Neuronal stem cell (in vitro differentiated cells): ENCODE measurements at regions not wholly inside any gene's neighbourhood (a gene's known extent, or its start where the extent isn't known, plus 50 kb on each side); places are given as distances from the start of the nearest gene placed in this dataset.

Experiments used
- DNase-seq: peaks from one replicate; pipeline ENCODE4 v3.0.0-alpha.2; 2013; ENCODE audit warnings: low spot score
- H2AFZ ChIP-seq: one replicate; pipeline ENCODE4 v1.6.1; 2013; ENCODE audit warnings: mild to moderate bottlenecking, low read length, inconsistent platforms
- H2AK5ac ChIP-seq: 2 replicates; pipeline ENCODE4 v1.6.1; 2013; ENCODE audit warnings: low read depth, mild to moderate bottlenecking, inconsistent platforms, low read length, moderate library complexity, mixed read lengths
- H2BK120ac ChIP-seq: 2 replicates; pipeline ENCODE4 v1.6.1; 2013; ENCODE audit warnings: low read depth, mild to moderate bottlenecking, inconsistent platforms, low read length, moderate library complexity, mixed read lengths
- H2BK12ac ChIP-seq: one replicate; pipeline ENCODE4 v1.6.1; 2013; ENCODE audit warnings: low read length, inconsistent platforms
- H2BK15ac ChIP-seq: 2 replicates; pipeline ENCODE4 v1.6.1; 2013; ENCODE audit warnings: mild to moderate bottlenecking, low read length, inconsistent platforms, mixed read lengths
- H2BK5ac ChIP-seq: one replicate; pipeline ENCODE4 v1.6.1; 2013; ENCODE audit warnings: inconsistent platforms, mild to moderate bottlenecking, low read length, moderate library complexity
- H3K14ac ChIP-seq: one replicate; pipeline ENCODE4 v1.6.1; 2013; ENCODE audit warnings: low read length, inconsistent platforms
- H3K18ac ChIP-seq: 2 replicates; pipeline ENCODE4 v1.6.1; 2013; ENCODE audit warnings: low read length, inconsistent platforms
- H3K23ac ChIP-seq: 2 replicates; pipeline ENCODE4 v1.6.1; 2013; ENCODE audit warnings: low read depth, mild to moderate bottlenecking, mixed read lengths, low read length, inconsistent platforms; ENCODE audit not compliant: poor library complexity
- H3K27ac ChIP-seq: replicated peaks from 3 replicates; pipeline ENCODE4 v1.5.1; 2013; ENCODE audit warnings: low read length, inconsistent platforms
- H3K27me3 ChIP-seq, 3 experiments: 2 replicates each; pipeline ENCODE4 v1.6.1; 2013; ENCODE audit warnings: low read length in 3 of 3, mild to moderate bottlenecking in 2 of 3, inconsistent platforms in 1 of 3, low read depth in 1 of 3, mixed read lengths in 1 of 3, moderate library complexity in 1 of 3; ENCODE audit not compliant: control insufficient read depth in 3 of 3, insufficient read depth in 3 of 3
- H3K36me3 ChIP-seq, 2 donors: replicated peaks in 1 of 2; 2 replicates each; pipeline ENCODE4 v1.6.1; 2013; ENCODE audit warnings: low read length in 2 of 2; ENCODE audit not compliant: control insufficient read depth in 2 of 2, insufficient read depth in 2 of 2
- H3K4ac ChIP-seq: 2 replicates; pipeline ENCODE4 v1.6.1; 2013; ENCODE audit warnings: inconsistent platforms, mild to moderate bottlenecking, low read length, moderate library complexity
- H3K4me1 ChIP-seq, 2 donors: 1 replicate in 1 of 2; 2 replicates in 1 of 2; pipeline ENCODE4 v1.6.1; 2013; ENCODE audit warnings: low read length in 2 of 2, low read depth in 1 of 2; ENCODE audit not compliant: control insufficient read depth in 2 of 2, insufficient read depth in 1 of 2
- H3K4me2 ChIP-seq: one replicate; pipeline ENCODE4 v1.6.1; 2013; ENCODE audit warnings: mild to moderate bottlenecking, low read length, inconsistent platforms; ENCODE audit not compliant: insufficient read depth, poor library complexity, severe bottlenecking
- H3K4me3 ChIP-seq, 2 donors: 2 replicates each; pipeline ENCODE4 v1.5.1; 2013; ENCODE audit warnings: low read length in 2 of 2, mild to moderate bottlenecking in 2 of 2, inconsistent platforms in 1 of 2, moderate library complexity in 1 of 2
- H3K79me1 ChIP-seq: one replicate; pipeline ENCODE4 v1.6.1; 2013; ENCODE audit warnings: low read depth, mild to moderate bottlenecking, inconsistent platforms, low read length, moderate library complexity
- H3K9ac ChIP-seq: one replicate; pipeline ENCODE4 v1.6.1; 2013; ENCODE audit warnings: mild to moderate bottlenecking, low read depth, low read length, inconsistent platforms; ENCODE audit not compliant: poor library complexity
- H3K9me3 ChIP-seq, 2 donors: replicated peaks in 1 of 2; 2 replicates each; pipeline versions ENCODE3 to v1.6.1; 2013; ENCODE audit warnings: low read length in 2 of 2, mild to moderate bottlenecking in 2 of 2, inconsistent platforms in 1 of 2, low read depth in 1 of 2, mixed read lengths in 1 of 2, moderate library complexity in 1 of 2; ENCODE audit not compliant: control insufficient read depth in 2 of 2, insufficient read depth in 1 of 2
- H4K8ac ChIP-seq: one replicate; pipeline ENCODE4 v1.6.1; 2013; ENCODE audit warnings: low read depth, mild to moderate bottlenecking, inconsistent platforms, low read length, moderate library complexity
- H4K91ac ChIP-seq: one replicate; pipeline ENCODE4 v1.6.1; 2013; ENCODE audit warnings: low read length, low read depth, mild to moderate bottlenecking, inconsistent platforms; ENCODE audit not compliant: poor library complexity
- WGBS, 2 donors: extraction: QIAGEN DNeasy Blood & Tissue Kit; methylation state at CpG; one replicate each; pipeline ENCODE4 v1.1.7; 2013; ENCODE audit warnings: missing lambda C conversion rate in 2 of 2, mixed read lengths in 1 of 2; ENCODE audit not compliant: insufficient read length in 2 of 2, insufficient replicate concordance in 1 of 2; ENCODE audit errors: extremely low coverage in 2 of 2; 5-methylcytosine and 5-hydroxymethylcytosine counted together

DNA sequence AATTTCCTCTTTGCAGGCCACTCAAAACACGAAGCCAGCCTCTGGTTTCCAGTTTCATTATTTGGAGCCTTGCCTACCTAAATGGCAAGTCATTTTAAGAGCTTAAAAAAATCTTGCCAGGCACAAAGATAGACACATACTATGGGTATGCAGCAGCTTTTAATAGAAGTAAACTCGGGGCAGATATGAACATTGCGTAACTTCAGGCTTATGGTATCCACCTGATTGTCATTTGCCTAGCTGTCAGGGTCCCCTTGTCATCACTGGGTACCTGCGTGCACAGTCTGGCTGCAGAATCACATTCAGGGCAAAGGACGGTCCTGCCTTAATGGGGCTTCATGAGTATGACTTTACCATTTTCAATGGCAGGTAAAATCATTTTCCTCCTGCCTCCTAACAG is 466.1 kb upstream of the NRP1 start:
- H3K14ac ChIP-seq, result no peak overlapping the region
- WGBS, 2 donors, result no CpG with 5 or more reads among the region's 5 CpGs
- no peak overlapping the region for H2AK5ac ChIP-seq
- no peak overlapping the region for H3K4me3 ChIP-seq
- H2BK5ac ChIP-seq, result no peak overlapping the region
- H3K18ac ChIP-seq, result no peak overlapping the region
- no peak overlapping the region for H3K4me2 ChIP-seq
- H3K9me3 ChIP-seq, result no peaks in the 10 kb centered on the region
- peaks cover 5 to 7% of the 10 kb centered on the region in 2 donors for H3K4me1 ChIP-seq
- no peak overlapping the region for H3K4ac ChIP-seq
- no peaks in the 10 kb centered on the region for H3K36me3 ChIP-seq
- no peak overlapping the region for H2AFZ ChIP-seq
- H3K27ac ChIP-seq, result no peak overlapping the region
- H3K79me1 ChIP-seq, result no peaks in the 10 kb centered on the region
- H4K91ac ChIP-seq, result no peak overlapping the region
- DNase-seq, result no peak
- H2BK15ac ChIP-seq, result no peak overlapping the region
- H3K23ac ChIP-seq, result no peak overlapping the region
- no peak overlapping the region for H3K9ac ChIP-seq
- H3K27me3 ChIP-seq, result no peaks in the 10 kb centered on the region
- H4K8ac ChIP-seq, result no peak overlapping the region
- H2BK120ac ChIP-seq, result no peak overlapping the region
- no peak overlapping the region for H2BK12ac ChIP-seq

DNA sequence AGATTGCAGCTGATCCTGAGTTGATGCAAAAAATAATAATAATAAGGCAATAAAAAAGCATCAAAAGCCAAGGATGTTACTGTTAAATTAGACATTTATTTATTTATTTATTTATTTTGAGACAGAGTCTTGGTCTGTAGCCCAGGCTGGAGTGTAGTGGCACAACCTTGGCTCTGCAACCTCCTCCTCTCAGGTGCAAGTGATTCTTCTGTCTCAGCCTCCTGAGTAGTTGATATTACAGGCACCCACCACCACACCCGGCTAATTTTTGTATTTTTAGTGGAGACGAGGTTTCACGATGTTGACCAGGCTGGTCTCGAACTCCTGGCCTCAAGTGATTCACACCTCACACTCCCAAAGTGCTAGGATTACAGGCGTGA is 465.5 kb upstream of the NRP1 start:
- Histone ChIP-seq H3K9ac (no peak overlapping the region), H4K8ac (no peak overlapping the region), H3K14ac (no peak overlapping the region), H3K4me1 (peaks cover 5 to 7% of the 10 kb centered on the region in 2 donors), H3K27ac (no peak overlapping the region), H3K4me2 (no peak overlapping the region), H3K79me1 (no peaks in the 10 kb centered on the region), H3K4ac (no peak overlapping the region), H3K18ac (no peak overlapping the region), H2AK5ac (no peak overlapping the region), H3K9me3 (no peaks in the 10 kb centered on the region), H4K91ac (no peak overlapping the region), H3K4me3 (no peak overlapping the region), H2BK12ac (no peak overlapping the region), H2BK15ac (no peak overlapping the region), H3K36me3 (no peaks in the 10 kb centered on the region), H2AFZ (no peak overlapping the region), H3K27me3 (no peaks in the 10 kb centered on the region), H3K23ac (no peak overlapping the region), H2BK5ac (no peak overlapping the region), H2BK120ac (no peak overlapping the region)
- no CpG with 5 or more reads among the region's 5 CpGs for WGBS, 2 donors
- no peak for DNase-seq

DNA sequence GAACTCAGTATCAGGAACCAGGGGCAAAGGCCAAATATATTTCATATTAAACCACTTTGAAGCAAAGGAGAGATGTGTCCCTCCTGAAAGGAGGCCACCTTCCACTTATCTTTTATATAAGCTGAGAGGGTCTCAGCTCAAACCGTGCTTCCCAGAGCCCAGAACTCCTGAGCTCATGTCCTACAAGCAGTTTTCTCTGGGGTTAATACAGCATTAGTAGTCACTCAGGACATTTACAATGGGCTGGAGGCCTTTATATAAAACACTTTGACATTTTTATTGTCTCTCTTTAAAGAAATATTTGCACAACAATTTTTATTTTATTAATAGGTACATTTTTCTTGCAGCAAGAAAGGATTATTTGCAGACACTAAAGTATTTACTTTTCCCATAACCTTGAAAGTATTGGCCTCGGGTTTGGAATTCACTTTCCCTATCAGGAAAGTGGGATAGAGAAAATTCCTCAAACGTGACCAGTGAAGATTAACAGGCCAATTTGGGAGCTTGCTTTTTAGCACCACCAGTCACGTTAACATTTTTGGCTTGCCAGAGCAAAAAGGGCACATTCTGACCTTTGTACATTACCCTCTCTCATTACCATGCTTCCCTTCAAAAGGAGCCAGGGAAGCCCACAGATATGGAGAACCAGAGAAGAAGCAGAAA is 464.9 kb upstream of the NRP1 start:
- H3K79me1 ChIP-seq, result no peaks in the 10 kb centered on the region
- no peak for DNase-seq
- peaks cover 5 to 7% of the 10 kb centered on the region in 2 donors for H3K4me1 ChIP-seq
- H2AFZ ChIP-seq, result no peak overlapping the region
- H2BK5ac ChIP-seq, result no peak overlapping the region
- no peak overlapping the region for H3K14ac ChIP-seq
- no peak overlapping the region for H2AK5ac ChIP-seq
- H2BK15ac ChIP-seq, result no peak overlapping the region
- H3K27ac ChIP-seq, result no peak overlapping the region
- H3K4me3 ChIP-seq, result no peak overlapping the region
- H2BK12ac ChIP-seq, result no peak overlapping the region
- H4K8ac ChIP-seq, result no peak overlapping the region
- no peak overlapping the region for H3K4me2 ChIP-seq
- H3K36me3 ChIP-seq, result no peaks in the 10 kb centered on the region
- no peaks in the 10 kb centered on the region for H3K27me3 ChIP-seq
- H3K9ac ChIP-seq, result no peak overlapping the region
- WGBS, 2 donors, result no CpG with 5 or more reads among the region's 4 CpGs
- H4K91ac ChIP-seq, result no peak overlapping the region
- H3K18ac ChIP-seq, result no peak overlapping the region
- H3K9me3 ChIP-seq, result no peaks in the 10 kb centered on the region
- no peak overlapping the region for H3K4ac ChIP-seq
- no peak overlapping the region for H3K23ac ChIP-seq
- no peak overlapping the region for H2BK120ac ChIP-seq

DNA sequence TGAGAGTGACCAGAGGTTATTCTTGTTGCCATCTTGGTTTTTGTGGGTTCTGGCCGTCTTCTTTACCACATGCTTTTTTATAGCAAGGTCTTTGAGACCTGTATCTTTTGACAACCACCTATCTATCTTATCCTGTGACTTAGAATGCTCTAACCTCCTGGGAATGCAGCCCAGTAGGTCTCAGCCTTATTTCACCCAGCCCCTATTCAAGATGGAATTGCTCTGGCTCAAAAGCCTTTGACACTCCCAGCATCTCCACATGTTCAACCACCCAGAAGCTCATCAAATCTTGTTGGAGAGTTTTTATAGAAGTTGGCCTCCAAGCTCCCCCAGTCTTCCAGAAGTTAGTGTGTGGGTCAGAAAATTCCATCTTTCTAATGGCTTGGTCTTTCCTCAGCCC is 464.3 kb upstream of the NRP1 start:
- Histone ChIP-seq H3K4me3 (no peak overlapping the region), H3K23ac (no peak overlapping the region), H4K8ac (no peak overlapping the region), H3K14ac (no peak overlapping the region), H3K27me3 (no peaks in the 10 kb centered on the region), H3K79me1 (no peaks in the 10 kb centered on the region), H3K27ac (no peak overlapping the region), H2BK15ac (no peak overlapping the region), H3K4ac (no peak overlapping the region), H2AK5ac (no peak overlapping the region), H2AFZ (no peak overlapping the region), H2BK120ac (no peak overlapping the region), H3K18ac (no peak overlapping the region), H2BK5ac (no peak overlapping the region), H3K36me3 (no peaks in the 10 kb centered on the region), H2BK12ac (no peak overlapping the region), H3K9me3 (no peaks in the 10 kb centered on the region), H3K4me1 (peaks cover 5 to 7% of the 10 kb centered on the region in 2 donors), H3K4me2 (no peak overlapping the region), H3K9ac (no peak overlapping the region), H4K91ac (no peak overlapping the region)
- DNase-seq, result no peak
- no CpG with 5 or more reads among the region's 1 CpG for WGBS, 2 donors
